ENCODE measurements at regions not wholly inside any gene's neighbourhood (a gene's known extent, or its start where the extent isn't known, plus 50 kb on each side); places are given as distances from the start of the nearest gene placed in this dataset.
A peak's percentile ranks its signal among the peaks of the same experiment; 100 is the strongest.

DNA sequence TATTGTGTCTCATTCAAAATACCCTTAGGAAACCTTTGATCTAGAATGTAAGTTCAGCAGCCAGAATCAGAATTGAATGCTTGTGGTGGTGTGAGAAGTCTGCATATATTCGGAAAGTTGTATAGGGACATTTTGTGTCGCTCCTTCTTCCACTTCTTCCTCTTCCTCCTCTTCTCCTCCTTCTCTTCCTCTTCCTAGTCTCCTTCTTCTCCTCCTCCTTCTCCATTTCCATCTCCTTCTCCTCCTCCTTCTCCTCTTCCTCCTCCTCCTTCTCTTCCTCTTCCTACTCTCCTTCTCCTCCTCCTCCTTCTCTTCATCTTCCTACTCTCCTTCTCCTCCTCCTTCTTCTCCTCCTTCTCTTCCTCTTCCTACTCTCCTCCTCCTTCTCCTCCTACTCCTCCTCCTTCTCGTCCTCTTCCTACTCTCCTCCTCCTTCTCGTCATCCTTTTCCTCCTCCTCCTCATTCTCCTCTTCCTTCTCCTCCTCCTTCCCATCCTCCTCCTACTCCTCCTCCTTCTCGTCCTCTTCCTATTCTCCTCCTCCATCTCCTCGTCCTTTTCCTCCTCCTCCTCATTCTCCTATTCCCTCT lies 749.3 kb upstream of the GOLIM4 start:
- no peak for DNase-seq (ENCODE audit: low read depth)

DNA sequence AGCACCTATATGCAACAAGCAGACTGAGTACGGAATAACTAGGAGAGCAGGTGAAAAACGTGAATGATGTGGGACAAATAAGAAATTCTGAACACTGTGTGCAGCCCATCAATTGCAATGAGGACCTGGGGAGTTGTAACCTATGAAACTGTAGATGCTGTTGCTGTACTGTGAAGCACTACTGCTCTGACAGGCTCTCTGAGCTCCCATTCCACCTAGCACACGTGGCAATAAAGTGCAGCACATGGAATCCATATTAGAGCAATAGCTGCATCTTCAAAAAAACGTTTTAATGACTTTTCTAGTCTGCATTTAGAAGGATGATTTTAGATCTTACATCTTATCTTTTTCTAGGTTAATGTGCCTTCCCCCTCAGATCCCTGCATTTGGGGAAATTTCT lies 748.7 kb upstream of the GOLIM4 start:
- no peak for DNase-seq (ENCODE audit: low read depth)

DNA sequence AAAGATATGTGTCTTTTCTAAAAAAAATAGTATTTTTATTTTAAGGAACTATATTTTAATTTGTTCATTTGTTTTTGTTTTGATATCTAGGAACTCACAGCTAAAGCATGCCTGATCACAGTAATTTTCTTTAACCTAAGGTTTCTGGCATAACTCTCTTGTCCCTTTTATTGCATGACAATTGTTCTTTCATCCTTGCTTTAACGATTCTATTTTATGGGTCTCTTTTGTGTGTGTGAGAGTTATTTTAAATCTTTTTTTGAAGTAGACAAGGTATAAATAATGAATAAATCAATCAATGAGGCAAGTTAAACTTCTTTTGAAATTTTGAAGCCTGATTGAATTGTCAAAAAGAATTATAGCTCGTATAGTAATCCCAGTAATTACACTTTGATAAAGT lies 747.8 kb upstream of the GOLIM4 start:
- DNase-seq (ENCODE audit: low read depth): no peak

DNA sequence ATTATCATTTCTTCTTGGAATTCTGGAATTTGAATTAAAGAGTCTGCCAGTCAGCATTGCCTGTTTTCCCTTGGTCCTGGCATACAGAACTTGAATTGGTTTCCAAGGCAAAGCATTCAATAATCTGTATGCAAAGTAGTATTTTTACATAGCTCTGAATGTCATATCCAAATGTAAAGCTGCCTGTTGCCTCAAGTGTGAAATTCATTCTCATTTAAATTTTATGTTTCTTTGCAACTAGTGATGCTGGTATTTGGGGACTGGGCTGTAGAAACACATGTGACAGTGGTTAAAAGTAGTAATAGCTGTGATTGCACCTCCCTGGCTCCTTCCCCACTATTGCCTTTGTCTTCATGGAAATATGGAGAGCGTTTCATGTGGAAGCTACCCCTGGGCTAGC lies 743.9 kb upstream of the GOLIM4 start:
- no peak for DNase-seq (ENCODE audit: low read depth)

DNA sequence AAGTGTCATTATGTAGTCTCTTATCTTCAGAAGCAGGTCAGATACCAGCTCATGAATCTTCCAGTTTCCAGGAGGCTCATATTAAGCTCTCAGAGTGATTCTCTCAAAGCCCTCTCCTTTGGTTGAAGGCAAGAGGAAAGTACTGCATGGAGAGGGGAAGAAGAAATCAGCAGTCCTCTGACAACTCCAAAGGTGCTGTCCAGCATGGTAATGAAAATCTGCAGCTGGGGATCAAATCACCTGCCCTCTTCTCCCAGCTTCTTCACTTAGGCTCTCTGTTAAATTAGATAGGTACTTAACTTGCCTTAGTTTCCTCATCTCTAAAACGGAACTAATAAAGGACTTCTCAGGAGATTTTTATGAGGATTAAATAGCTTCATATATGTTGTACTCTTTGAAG lies 738.8 kb upstream of the GOLIM4 start:
- no peak for DNase-seq (ENCODE audit: low read depth)

DNA sequence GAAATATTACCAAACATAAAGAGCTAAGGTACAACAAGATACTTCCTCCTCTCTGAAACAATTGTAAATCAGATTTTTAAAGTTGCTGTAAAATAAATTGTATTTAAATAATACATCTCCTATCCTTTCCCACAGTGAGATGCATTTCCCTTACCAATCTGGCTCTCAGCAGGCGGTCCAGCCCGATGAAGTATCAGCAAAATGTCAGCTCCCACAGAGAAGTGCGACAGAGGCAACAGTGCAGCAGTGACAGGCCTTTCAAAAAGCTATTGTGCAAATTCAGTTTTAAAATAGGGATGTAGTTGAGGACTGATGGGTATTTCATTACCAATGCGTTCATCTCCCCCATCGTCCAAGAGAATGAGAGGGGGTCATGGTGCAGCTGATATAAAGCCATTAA lies 733.2 kb upstream of the GOLIM4 start:
- DNase-seq (ENCODE audit: low read depth): no peak

DNA sequence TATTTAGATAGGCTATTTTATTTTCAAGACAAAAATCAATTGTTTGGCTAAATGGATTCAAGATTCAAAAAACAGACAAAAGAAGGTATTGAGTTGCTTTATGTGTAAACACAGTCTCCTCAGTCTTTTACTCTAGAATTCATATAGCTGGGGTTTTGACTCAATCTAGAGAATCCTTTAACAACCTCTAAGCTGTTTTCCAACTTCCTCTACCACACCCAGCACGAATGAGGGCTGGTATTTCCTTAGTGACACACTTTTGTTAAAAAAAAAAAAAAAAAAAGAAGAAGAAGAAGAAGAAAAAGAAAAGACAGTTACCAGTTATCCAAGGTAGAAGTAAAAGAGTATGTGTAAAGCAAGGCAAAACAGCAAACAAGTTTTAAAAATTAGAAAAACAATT lies 732.8 kb upstream of the GOLIM4 start:
- no peak for DNase-seq (ENCODE audit: low read depth)

DNA sequence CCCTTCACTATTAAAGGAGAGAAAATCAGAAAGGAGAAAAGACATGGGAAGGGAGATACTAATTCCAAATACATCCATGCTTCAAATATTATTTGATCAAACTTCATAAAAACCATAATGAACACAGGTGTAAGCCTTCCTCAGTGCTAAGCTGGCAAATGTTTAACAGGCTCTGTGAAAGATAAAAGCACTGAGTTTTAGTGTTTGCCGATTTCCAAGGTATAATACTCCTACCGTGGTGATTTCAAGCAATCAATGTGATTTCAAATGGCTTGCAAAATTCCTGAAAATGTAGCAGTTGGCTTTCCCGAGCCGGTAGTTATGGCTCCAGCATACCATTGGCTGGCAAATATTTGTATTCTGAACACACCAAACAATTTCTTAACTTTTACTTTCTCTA lies 732.3 kb upstream of the GOLIM4 start:
- DNase-seq (ENCODE audit: low read depth): no peak

DNA sequence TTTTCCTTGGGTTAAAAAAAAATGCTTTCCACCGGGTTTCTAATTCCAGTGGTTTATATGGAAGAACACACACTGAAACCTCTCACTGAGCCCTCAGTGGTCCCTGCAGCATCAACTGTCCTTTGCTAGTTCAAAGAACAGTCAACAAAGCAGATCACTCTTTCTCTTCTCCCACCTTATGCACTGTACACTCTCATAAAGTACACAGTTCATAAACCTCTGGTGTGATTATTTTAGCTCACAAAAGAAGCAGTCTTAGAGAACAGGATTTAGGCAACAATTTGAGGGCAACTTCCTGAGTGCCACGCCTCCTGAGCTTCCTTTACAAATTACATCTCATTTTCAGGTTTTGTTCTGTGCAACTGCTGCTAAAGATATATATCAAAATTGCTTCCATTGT lies 728.4 kb upstream of the GOLIM4 start:
- DNase-seq (ENCODE audit: low read depth): no peak

DNA sequence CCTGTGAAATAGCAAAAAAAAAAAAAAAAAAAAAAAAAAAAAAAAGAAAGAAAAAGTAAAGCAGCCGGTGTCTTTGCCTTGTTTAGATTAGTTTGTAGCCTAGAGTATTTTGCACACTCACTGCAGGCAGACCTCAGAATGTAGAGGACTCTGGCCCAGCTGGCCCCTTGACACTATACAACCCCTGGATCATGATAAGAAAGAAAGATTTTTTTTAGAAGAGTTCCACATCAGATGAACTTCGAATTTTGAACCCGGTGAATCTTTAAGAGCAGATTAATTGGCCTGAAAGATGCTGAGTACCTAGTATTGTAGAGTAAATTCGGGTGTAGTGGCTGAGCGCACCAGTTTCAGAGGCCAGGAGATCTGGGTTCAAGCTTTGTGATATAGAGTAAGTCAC lies 727.7 kb upstream of the GOLIM4 start:
- no peak for DNase-seq (ENCODE audit: low read depth)

DNA sequence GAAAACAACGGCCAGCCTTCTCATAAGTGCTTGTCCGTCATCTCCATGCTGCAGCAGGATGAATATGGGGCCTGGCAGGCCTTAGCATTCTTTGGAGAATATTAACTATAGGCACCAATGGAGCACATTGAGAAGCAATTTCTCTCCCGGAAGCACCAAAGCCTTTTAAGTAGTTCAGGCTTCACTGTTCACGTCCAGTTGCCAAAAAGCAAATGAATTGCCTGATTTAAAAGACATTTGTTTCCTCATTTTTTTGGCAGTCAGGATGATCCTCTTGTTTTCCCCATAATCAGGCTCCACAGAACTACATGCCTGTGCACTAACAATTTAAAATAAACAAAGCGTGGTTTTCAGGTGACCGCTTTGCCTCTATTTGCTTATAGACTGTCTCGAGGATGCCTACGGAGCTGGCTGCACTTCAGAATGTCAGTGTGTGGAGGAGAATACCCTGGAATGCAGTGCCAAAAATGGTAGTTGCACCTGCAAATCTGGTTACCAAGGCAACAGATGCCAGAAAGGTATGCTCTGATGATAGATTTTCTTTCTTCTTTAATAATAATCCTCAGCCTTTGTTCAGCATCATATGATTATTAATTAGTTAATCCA lies 725.2 kb upstream of the GOLIM4 start:
- no peak for DNase-seq (ENCODE audit: low read depth)

DNA sequence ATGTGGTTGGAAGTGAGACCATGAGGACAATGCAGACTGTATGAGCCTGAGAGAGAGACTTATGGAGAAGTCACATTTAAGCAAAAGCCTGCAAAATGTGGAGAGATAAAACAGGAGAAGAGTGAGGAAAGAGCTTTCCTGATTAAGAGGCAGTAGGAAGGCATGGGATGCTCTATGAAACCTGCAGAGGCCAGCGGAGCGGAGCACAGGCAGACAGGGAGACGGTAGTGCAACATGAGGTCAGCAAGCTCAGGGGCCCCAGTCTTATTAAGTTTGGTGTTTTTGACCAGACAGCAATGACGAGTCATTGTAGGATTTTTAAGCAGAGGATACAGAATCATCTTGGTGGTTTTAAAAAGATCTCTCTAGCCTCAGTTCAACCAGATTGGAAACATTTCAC lies 721.5 kb upstream of the GOLIM4 start:
- no peak for DNase-seq (ENCODE audit: low read depth)

DNA sequence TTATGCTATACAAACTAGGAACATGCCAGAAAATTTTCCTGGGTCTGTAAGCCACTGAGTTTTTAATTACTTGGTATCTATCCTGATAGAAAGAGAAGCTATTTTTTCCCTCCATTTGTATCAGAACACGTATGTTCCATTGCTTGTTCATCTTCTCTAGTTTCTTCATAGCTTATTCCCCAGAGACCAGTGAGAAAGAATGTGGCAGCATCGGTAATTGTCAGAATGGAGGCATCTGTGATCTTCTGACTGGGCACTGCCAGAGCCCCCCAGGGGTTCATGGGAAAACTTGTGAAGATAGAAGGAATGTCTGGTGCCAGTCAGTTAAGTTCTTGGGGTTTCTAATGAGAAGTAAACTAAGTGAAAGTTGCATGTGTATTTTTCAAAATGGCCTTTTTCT lies 720.2 kb upstream of the GOLIM4 start:
- no peak for DNase-seq (ENCODE audit: low read depth)

DNA sequence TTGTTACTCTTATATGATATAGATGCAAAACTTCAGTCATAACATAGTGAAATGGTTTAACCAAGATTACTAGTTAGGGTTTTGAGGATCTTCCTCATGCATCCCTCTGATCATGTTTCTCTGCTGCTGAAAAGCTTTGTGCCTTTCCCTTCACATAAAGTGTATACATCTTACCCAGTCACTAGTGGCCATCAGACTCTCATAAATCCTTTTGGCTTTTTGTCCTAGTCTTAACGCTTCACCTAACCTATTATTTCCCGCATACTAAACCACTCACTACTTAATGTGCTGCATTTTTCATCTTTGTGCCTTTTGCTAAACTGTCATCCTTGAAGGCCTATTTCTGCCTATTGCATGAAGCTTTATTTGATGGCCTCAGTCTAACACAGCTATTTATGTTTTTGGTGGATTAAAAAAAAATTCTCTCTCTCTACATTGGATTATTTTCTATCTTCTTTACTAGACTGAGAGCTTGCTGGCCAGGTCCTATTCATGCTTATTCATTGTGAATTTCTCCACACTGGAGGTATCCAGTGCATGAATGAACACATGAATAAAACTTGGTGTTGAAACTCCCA lies 717.6 kb upstream of the GOLIM4 start:
- no peak for DNase-seq (ENCODE audit: low read depth)

DNA sequence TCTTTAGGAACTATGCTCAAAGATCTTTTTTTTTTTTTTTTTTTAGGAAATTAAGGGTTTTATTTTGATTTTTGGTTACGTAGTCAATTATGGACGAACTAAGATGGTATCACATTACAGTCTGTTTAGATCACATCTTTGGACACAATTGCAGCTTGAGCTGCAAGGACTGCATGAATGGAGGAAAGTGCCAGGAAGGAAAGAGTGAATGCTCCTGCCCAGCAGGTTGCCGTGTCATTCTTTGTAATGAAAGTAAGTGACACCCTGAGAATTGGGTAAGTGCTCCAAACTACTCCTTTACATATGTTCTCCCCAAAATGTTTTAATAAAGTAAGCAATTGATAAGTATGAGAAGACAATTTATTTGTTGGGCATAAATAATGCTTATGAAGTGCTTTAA lies 716.5 kb upstream of the GOLIM4 start:
- no peak for DNase-seq (ENCODE audit: low read depth)

DNA sequence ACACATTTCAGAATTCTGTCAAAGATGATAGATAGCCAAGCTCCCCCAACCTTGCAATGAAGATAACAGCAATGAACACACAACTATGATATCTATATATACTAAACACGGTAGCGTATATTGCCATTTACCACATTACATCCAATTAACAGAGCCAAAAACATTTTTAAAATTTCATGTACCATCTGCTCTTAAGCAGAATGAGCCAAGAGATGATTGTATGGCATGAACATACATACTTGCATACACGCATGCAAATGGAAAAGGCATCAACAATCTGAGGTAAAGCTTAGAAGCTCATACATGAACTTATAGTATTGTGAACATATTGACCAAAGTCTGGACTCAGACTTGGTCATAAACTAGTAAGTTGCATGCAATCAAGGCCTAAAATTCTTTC lies 712.9 kb upstream of the GOLIM4 start:
- no peak for DNase-seq (ENCODE audit: low read depth)

DNA sequence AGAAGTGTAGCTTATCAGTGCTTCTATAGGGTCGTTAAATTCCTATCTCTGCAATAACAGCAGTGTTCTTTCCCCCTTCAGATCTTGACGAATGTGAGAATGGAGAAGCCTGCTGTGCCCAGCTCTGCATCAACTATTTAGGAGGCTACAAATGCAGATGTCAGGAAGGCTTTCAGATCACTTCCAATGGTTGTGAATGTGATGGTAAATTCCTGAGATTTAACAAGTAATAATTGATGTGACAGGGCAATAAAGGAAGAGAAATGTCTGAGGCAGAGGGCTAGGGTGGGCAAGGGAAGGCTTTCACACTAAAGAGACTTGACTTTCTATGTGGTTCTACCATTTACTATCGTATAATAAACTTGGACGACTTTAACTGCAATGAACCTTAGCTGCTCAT lies 711.7 kb upstream of the GOLIM4 start:
- no peak for DNase-seq (ENCODE audit: low read depth)

DNA sequence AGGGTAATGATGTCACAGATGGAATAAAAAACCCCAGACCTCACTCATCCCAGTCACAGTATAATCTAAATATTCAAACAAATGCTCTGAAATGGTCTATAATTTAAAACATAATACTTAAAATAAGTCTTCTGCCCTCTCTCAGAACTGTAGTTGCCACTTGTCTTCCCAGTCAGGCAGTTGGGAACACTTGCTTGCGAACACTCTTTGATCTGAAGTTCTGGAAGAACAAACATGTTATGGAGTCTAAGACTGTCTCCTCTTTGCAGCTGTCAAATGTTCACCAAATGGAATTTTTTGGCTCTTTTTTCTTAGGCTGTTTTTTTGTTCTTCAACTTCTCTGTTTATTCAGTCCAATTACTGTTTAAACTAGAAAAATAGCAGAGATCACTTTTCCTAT lies 711.1 kb upstream of the GOLIM4 start:
- DNase-seq (ENCODE audit: low read depth): no peak

DNA sequence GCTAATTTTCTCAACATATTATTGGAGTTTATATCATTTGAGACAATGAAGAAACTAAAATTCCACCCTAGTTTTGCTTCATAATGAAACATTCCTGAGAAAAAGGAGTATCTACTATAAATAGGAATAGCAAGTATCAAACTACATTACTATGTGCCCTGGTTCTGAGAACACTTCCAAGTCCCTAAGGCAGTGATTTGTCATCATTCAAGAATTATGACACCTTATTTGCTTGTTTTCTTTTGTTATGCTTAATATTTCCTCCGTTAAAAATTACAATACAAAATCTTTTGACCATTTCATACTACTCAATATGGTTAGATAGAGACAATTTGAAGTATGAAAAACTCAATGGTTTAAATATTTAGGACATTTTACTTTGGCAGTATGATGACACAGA lies 707.8 kb upstream of the GOLIM4 start:
- DNase-seq (ENCODE audit: low read depth): peak; percentile 67

DNA sequence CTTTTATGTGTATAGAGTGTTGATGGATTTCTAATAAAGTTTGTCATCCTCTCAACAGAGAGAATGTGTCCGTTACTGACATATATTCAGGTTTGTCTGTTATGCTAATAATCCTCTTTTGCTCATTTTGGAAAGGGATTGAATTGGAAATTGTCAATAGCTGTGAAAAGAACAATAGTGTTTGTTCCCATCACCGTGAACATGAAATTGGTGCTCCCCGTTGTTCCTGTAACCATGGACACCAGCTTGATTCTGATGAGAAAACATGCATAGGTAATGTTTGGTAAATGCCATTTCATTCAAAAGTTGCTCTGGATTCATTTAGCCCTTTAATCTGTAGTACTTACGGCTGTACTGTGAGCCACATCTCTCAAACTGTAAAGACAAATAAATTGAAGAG lies 707.0 kb upstream of the GOLIM4 start:
- no peak for DNase-seq (ENCODE audit: low read depth)

DNA sequence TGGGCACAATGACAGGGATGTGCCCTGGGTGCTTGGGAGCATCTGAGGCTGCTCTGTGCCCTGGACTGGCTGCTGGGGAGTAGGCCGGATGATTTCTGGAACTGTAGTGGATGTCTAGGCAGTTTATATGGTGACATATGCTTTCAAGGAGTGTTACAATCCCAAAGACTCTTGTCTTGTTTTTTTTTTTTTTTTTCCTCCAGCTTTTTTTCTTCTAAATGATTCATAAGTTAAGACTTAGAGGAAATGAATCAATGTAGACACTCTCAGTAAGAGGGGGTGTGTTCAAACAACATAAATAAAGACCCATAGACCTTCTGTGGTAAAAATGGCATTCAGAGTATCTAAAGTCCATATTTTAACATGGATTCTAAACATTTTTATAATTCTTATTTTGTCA lies 706.1 kb upstream of the GOLIM4 start:
- peak; percentile 93 for DNase-seq (ENCODE audit: low read depth)

DNA sequence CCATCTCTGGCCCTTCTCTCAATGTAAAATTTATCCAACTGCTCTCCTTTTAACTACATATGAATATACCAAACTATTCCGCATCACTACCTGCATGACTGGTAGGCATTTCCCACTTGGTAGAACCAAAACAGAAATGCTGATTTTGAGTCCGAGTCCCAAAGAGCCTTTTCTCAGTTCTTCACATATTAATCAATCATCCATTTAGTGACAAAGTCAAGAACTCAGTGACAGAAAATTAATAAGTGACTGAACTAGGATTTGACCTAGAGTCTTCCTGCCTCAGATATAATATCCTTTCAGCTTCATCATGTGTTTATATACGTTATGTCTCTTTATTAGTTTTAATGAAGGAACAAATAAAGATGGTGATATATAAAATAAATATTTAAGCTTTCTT lies 700.6 kb upstream of the GOLIM4 start:
- DNase-seq (ENCODE audit: low read depth): no peak

DNA sequence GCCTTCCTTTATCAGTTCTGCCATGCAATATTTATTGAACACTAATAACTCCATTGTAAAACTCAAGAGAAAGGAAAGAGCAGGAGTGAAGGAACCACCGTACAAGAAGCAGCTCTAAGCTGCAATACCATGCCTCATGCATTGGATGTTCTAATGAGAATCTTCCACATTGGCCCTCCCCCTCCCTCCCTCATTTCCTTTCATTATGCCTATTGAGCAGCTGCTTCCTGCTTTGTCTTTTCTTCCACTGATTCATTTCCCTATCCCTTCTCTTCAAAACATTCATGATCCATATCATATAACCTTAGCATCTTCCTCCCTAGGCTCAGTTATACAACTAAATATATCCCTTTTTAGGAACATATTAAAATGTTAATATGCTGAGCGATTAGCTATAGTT lies 698.7 kb upstream of the GOLIM4 start:
- no peak for DNase-seq (ENCODE audit: low read depth)

DNA sequence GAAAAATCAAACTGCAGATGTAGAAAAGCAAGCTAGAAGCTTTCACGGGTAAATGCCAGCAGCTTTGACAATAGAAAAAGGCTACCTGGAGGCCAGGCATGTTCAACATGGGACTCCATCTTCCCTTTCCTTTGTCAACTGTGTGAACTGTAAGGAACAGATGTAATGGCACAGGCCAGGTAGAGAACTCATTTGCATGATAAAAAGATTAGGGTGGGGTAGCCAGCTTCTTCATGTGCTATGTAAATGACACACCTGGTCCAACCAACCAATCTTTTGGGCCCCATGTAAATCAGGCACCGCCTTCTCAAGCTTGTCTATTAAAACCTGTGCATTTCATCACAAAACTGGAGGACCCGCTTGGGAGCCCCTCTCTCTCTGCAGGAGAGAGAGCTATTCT lies 686.5 kb upstream of the GOLIM4 start:
- DNase-seq (ENCODE audit: low read depth): no peak
